ENCODE measurements at regions not wholly inside any gene's neighbourhood (a gene's known extent, or its start where the extent isn't known, plus 50 kb on each side); places are given as distances from the start of the nearest gene placed in this dataset.

DNA sequence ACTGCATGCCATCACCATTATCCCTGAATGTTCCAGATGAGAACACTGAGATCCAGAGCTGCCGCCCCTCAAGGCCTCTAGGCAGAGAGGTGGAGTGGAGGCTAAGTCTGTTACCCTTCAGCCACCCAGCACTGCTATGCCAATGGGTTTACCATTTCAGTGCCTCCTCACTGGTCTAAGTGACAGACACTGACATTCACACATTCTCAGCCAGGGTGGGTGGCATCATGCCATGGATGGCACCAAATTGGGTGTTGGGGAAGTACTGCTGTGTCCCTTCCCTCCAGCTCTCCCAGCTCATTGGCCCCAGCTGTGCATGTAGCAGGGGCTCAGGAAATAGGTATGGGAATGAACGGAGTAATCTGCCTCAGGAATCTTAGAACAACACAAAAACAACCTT is 96.8 kb upstream of the PLET1 start:
- no peak for DNase-seq

DNA sequence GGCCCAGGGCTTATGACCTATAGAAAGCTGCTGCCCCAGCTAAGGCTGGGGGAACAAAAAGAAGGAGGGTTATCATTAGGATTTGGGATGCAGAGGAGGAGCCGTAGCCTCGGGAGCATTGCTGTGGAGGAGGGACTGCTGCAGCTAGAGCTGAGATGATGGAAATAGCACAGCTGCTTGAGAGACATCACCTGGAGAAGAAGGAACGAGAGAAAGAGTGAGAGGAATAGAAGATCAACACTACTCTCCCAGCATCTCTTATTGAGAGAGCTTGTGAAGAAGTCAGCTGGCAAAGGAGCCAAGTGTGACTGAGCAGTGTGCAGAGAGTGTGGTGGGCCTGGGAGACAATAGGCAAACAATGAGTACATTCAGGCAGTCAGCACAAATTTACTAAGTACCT is 100.7 kb upstream of the PLET1 start:
- DNase-seq = no peak

DNA sequence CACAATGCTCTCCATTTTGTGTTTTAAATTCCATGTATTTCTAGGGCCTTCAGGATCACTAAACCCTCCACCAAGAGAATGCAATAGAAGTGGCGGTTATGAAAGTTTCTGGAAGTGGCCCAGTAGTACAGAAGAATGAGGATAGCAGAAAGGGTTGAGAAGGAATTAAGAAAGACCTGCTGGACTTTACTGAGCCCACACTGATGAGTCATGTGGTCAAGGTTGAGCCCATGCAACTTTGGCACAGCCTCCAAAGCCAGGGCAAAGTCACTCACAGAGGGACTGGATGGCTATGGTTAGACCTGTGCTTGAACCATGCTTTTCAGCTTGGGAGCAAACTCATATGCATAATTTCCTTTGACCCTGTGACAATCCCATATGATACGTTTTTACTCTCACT is 102.9 kb upstream of the PLET1 start:
- no peak for DNase-seq

DNA sequence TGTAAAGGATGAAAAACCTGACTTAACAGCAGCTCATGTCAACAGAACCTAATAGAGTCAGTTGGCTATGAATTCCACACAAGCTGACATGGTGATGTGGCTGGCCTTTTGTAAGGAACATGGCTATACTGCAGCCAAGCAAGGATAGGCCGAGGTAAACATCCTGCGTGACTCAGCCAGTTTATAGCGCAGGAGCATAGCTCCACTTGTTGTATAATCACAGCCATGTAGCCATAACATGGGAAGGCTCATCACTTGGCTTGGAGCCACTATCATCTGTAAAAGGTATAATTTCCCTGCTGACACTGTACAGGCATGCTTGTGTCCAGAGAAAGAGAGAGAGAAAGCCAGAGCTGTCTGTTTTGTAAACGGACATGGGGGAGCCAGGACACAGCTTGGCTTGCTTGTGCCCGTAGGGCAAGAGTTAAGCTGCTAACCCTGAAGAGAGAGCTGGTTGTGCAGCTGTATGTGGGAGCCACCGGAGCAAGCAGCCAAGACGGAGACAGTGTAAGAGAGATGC is 104.4 kb upstream of the PLET1 start:
- DNase-seq = no peak

DNA sequence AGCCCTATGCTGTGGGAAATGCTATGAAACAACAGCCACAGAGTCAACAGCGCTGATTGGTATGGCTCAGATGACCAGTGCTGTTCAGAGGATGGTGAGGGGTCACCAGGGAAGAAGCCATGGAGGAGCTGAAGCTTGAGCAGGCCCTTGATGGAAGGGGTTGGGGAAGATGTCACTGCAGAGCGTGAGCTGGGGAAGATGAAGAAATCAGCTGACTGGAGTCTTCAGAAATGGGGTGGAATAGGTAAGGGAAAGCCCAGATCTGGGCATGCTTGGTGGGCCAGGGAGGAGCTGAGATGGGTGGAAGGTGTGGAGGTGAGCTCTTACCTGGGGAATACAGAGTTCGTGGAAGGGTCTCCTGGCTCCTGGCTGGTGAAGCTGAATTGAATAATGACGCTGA is 105.4 kb upstream of the PLET1 start:
- DNase-seq = no peak

DNA sequence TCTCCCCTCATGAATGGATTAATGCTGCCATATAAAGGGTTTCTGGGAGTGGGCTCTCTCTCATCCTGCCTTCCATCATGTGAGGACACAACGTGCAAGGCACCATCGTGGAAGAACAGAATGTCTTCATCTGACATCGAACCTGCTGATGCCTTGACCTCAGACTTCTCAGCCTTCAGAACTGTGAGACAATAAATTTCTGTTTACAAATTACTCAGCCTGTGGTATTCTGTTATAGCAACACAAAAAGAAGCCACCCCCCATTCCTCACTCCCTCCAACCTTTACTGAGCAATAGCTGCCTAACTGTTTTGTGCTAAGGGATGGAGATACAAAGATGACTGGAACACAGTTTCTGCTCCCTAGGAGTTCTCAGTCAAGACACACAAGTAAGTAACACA is 106.1 kb upstream of the PLET1 start:
- DNase-seq = no peak

DNA sequence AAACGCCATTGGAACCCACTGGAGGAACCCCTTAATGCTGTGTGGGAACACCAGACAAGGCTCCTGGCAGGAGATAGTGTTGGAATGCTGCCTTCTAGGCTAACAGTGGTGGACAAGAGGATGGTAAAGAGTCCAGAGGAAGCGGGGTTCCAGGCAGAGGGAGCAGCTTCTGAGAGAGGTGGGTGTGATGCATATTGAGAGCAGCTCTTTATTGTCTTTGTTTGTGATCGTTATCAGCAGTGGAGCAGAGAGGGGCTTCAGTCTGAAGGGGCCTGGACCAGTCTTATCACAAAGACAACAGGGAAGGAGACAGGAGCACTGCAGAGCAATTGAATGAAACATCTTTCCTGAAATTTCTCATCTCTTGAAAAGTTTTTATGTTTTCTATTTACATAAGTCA is 106.8 kb upstream of the PLET1 start:
- DNase-seq = no peak

- DNase-seq = no peak
These were observed 107.2 kb upstream of the PLET1 start for GRCh38 chr11:112367895-112368294.

- DNase-seq = no peak
These were observed 107.7 kb upstream of the PLET1 start for GRCh38 chr11:112368381-112368780.

DNA sequence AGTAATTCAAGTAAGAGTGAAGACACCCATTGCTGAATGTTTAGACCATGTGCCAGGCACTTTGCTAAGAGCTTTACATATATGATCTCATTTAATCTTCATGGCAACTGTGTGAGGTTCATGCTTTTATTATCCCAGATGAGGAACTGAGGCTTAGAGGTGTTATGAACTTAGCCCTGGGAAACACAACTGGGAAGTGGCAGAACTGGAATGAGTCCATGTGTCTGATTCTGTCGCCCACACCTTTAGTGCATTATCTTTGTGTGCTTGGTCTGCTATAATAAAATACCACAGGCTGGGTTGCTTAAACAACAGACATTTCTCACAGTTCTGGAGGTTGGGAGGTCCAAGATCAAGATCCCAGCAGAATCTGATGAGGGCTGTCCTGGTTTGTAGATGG is 108.7 kb upstream of the PLET1 start:
- no peak for DNase-seq

GRCh38 chr11:112369916-112370315 is 109.3 kb upstream of the PLET1 start:
- DNase-seq = no peak

GRCh38 chr11:112374486-112375140 is 114.0 kb upstream of the PLET1 start:
- no peak for DNase-seq

- DNase-seq = no peak
These were observed 117.3 kb upstream of the PLET1 start for GRCh38 chr11:112377946-112378345.

DNA sequence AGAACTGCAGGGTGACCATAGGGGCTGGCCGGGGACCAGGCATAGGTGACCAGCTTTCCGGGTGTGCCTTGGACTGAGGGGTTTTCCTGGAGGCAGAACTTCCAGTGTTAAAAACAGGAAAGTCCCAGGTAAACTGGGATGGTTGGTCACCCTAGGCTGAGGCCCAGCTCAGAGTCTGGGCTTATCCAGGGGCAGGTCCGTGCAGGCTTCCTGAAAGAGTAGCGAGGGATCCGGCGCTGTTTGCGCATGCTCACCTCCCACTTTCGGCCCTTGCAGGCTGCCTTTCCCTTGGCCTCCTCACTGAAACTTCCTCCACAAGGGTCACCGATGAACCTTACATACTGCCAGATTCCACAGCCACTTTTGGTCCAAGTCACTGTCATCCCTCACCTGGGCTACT is 119.8 kb upstream of the PLET1 start:
- DNase-seq = no peak

DNA sequence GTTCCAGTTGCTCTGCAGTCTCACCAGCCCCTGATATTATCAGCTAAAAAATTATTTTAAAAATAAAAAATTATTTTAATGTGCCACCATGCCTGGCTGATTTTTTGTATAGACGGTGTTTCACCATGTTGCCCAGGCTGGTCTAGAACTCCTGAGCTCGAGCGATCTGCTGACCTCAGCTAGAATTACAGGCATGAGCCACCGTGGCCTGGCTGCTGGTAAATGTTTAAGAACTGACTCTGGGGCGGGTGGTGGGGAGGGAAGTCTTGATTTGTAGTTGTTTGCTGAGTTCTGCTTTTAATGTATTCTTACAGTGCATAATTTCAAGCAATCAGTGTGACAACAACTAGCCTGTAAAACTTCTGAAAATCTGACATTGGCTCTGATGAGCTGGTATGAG is 120.9 kb upstream of the PLET1 start:
- DNase-seq = no peak

GRCh38 chr11:112382561-112382960 is 121.9 kb upstream of the PLET1 start:
- DNase-seq = no peak

DNA sequence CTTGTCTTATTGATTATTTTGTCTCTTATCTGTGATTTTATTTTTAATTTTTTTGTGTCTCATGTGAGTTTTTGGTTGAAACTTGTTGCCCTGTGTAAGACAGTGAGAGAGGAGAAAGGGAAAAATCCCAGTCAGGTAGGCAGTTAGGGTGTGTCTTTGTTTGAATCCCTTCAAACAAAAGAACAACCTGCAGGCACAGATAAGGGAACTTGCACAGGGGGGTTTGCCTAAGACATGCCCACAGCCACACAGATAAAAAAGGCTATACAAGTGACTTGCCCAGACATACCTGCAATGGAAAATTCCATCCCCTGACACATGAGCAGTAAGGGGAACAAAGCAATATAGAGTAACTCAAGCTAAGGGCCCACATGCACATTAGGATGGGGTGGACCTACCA is 127.8 kb upstream of the PLET1 start:
- no peak for DNase-seq

GRCh38 chr11:112391086-112391485 is 130.4 kb upstream of the PLET1 start:
- DNase-seq = no peak

DNA sequence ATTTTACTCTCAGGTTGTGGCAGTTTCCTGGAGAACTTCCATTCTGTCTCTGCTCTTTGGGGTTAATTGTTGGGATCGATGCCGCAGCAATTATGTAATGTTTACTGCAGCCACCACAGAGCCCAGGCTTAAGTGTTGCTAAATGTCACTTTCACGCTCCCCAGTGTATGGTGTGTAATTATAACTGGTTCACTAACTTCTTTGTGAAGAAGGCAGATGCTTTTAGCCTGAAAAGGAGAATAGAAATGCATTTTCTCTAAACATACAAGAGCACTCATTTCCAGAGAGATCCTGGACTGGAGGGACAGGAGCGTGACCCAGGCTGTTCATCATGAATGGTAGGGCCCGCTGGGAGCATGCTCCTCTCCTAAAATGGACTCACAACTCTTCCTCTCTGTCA is 132.2 kb upstream of the PLET1 start:
- DNase-seq = no peak

DNA sequence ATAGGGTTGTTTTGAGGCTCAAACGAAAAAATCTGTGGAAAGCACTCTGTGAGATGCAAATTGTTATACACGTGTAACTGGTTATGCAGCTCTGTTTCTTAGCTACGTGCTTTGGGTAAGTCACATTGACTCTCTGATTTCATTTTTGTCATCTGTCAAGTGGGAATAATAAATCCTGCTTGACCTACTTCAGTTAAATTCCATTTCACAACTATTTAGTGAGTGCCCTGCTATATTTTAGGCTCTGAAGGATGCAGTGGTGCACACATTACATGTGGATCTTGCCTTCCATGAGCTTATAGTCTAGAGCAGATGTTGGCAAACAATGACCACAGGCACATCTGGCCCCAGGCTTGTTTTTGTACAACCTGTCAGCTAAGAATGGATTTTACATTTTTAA is 133.6 kb upstream of the PLET1 start:
- DNase-seq = no peak

GRCh38 chr11:112396076-112396475 is 135.4 kb upstream of the PLET1 start:
- DNase-seq = no peak

DNA sequence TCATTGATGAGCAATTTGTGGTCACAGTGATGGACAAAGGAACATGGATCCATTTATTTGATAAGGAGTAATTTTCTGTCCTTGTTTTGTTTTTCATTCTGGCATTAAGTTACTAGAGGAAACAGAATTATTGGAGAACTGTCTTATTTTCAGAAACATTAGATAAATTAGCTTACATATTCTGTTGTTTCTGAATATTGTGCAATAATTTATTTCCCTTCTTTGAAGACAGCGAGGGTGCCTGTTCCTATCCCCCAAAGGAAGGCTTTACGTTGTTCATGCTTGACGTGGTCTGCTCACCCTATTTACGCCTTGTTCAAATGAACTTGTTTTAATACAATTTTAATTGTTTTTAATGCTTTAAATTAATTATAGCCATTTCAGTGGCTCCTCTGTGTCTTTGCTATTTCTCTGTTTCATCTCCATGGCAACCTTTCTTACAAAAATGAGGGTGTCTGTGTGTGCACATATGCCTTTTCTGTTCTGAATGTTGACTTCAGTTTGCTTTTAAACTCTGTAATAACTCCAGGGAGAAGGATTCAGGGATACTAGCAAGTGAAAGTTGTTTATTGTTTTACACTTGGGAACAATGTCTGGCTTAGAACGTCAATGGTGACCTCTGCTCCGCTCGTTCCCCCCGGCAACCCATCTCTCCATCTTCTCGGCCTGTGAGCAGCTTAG is 138.3 kb upstream of the PLET1 start:
- DNase-seq = no peak

DNA sequence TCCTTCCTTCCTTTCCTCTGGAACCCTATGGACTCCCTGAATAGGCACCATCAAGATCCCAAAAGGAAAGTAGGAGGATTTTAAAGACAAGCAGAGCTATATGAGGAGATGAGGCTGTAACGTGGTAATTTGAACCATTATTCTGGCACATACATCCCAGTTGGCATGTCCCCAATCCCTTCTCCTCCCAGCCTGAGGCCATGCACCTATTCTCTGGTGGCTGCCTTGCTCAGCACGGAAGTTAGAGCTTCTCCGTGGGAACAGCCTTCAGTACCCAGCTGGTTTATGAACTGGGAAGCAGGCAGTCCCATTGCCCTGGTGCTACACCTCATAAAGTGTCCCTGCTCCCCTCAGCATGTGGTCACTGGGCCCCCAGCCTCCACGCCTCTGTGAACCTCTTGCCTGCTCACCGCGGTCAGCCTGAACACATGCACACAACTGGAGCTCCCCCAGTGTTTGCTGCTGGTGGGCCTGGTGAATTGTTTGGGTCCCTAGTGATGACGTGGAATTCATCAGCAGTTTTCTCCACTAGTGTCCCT is 139.9 kb upstream of the PLET1 start:
- DNase-seq = no peak

DNA sequence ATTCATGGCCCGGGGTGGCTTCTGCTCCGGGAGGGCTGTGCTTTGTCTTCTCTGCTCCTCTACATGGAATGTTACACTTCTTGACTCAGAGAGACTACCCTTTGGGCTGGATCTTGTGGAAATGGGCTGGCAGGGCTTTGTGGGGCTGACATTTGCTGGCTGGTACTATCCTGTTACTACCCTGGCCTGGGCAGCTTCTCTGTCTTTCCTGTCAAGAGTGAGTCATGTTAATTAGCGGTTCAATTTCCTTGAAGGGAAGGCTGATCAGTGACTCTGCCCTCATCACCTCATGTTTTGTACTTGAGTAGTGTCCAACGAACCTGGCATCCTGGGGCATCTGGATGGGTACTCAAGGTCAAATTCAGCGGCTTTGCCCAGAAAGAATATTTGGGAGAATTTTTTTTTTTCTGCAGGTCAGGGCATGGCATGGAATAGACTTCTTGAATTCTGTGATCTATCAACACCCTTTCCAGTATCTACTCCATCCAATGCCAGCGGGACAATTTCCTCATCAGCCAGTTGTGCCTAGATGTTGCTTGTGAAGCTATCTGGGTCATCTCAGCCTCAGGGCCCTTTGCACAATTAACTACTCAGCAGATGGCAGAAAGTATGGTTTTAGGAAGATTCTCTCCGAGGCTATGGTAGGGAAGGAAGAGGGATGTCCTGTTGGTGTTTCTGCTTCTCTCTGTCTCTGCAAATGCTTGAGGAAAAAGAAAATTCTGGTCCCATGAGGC is 140.5 kb upstream of the PLET1 start:
- no peak for DNase-seq
